SH-SY5Y (cell line): ENCODE measurements at regions not wholly inside any gene's neighbourhood (a gene's known extent, or its start where the extent isn't known, plus 50 kb on each side); places are given as distances from the start of the nearest gene placed in this dataset.

Experiments
- GATA2 ChIP-seq: IDR thresholded peaks from 2 replicates; pipeline ENCODE4 v1.6.1; 2011; ENCODE audit warnings: mild to moderate bottlenecking, low read depth, low read length
- GATA3 ChIP-seq: IDR thresholded peaks from 2 replicates; pipeline ENCODE4 v1.6.1; 2011; ENCODE audit warnings: low read depth, mild to moderate bottlenecking, low read length, moderate library complexity

- TF ChIP-seq GATA3 (no peak), GATA2 (no peak)
Measured at GRCh38 chr7:33769930-33770329, 135.4 kb upstream of the BMPER start.
